Activated effector memory CD4-positive, alpha-beta T cell treated with anti-CD3 and anti-CD28 coated beads, Interleukin-2, amount 50 U/mL, for 16 hours (primary cell): ENCODE measurements at regions not wholly inside any gene's neighbourhood (a gene's known extent, or its start where the extent isn't known, plus 50 kb on each side); places are given as distances from the start of the nearest gene placed in this dataset.

Experiments used
- DNase-seq: peaks from one replicate; pipeline ENCODE4 v3.0.0-alpha.2; 2020

DNA sequence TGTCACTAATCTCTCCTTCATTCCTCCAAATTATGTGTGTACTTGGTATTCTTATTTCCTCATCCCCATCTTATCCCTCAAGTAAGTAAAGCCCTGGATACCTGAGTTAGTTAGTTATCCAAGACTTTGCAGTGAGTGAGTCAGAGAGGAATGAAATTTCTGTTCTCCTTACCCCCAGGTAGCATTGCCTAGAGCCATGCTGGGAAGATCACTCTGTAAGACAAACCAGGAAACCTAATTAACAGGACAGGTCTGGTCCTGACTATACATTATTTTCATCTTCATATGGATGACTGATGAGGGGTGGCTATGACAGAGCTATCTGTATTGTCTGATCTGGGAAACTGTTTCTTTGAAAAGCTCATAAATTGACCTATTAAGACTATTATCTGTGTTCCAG is 55.0 kb upstream of the ITGA6 start:
- DNase-seq, result no peak

DNA sequence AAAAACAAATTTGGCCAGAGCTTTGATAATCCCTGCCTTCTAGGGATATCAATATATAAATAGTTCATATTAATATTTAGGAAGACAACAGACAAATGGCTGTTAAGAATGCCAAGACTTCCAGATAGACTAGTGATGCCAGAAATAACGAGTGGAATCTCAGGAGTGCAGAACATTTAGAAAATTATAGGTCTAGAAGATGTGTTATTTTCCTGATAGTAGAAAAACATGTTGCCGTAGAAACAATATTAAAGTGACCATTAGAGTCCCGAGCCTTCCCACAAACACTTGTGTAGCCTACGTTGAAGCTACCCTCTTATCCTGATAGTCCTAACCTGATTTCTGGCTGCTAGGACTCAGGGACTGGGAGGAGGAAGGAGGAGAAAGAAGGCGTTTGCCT is 54.3 kb upstream of the ITGA6 start:
- DNase-seq, result no peak

DNA sequence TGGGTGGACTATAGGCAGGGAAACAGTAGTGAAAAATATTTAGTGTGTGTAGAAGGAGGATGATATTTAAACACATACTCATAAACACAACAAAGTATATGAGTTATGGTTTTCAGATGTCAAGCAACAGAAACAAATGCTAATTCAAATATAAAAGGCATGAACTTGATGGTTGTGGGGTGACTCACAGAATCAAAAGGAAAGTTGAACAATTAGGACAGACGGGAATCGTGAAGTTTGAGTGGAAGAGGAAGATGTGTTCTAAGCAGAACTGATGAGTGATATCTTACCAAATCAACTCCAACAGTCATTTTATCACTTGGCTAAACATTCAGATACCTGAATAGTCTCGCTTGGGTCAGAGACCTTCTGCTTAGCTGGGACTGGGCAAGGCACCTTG is 53.6 kb upstream of the ITGA6 start:
- DNase-seq, result no peak

DNA sequence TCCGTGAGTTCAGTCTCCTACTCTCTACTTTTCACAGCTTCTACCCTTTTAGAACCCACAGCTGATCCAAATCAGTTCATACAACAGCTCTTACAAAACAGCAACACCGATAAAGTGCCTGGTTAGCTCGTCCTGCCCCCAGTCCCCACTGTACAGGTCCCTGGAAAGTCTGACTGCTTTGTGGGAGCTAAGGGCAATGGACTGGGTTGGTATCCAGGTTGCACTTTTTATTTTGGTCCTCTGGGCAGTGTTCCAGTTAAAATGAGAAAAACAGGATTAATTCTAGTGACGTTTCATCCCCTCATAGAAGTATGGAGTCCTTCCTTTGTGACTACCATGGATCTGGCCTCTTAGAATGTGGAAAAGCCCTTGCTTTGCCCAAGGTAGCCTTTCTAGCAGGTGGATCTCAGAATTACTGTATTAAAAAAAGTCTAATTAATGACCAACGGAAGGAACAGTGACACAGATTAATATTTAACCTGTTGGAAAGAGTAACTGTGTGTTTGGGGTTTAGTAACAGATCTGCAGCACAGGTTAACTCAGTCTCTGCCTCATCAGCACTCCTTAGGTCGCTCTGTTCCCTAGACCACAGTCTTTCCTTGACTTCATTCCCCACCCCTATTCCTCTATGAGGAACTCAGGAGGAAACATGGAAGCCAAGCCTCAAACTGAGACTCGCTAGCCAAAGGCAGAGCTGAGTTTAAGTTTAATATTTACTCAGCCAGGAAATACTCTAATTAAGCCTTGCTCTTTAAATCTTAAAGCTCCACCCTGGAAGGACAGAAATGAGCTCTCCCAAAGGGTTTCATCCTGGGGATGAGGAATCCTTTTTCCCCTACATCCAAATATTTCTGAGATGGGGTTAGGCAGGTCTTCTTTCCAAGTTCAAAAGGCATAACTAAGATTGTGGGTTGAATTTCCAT is 52.8 kb upstream of the ITGA6 start:
- DNase-seq, result no peak

DNA sequence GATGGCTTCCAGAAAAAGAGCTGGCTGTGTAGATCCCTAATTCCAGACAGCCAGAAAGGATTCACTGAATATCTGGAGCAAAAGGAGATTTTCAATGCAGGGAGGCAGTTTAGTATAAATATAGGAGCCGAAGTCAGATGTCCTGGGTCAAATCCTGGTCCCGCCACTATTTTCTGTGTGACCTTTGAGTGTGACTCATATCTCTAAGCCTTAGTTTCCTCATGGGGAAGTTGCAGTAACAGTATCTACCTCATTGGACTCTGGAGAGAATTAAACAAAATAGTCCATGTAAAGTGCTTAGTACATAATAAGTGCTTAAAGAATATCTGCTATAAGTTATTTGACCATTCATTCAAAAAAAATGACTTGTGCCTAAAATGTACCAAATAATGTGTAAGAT is 52.1 kb upstream of the ITGA6 start:
- no peak for DNase-seq

DNA sequence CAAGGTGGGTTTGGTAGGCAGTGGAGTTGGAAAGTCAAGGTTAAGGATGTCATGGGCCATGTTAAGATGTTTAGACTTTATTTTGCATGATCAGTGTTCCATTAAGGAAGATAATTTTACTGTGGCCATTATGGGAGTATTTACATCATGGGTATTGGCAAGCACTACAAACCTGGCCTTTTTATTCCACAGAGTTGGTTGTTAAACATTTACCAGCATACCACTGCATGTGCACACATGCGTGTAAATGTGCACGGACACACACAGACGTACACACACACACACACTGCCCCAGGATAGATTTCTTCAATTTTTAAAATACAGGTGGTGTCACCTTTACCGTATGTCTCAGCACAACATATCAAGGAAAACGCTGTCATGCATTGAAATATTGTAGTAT is 51.4 kb upstream of the ITGA6 start:
- no peak for DNase-seq

DNA sequence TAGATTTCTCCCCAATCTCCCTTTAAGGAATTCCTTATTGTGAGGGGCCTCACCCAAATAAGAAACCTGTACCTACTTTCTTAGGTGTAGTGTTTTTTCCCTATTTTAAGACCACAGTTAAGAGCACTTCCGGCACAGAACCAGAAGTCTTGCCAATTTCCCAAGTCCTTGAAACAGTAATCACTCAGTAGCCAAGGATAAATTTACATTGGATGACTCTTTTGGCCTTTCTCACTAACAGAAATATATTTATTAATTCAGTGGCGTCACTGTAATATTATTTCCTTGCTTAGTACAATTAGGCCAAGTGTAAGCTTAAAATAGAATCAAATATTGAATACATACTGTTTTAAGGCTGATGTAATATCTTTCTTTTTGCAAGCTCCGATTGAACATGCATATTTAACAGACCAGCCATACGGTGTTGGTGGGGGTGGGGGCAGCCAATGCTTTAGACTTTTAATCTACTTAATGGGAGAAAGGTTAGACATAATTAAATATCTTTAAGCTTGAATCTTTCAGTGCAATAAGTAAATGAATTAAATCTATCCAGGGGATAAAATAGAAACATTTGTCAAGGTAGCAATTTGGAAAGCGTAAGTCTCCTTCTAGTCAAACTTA is 50.8 kb upstream of the ITGA6 start:
- DNase-seq, result no peak

DNA sequence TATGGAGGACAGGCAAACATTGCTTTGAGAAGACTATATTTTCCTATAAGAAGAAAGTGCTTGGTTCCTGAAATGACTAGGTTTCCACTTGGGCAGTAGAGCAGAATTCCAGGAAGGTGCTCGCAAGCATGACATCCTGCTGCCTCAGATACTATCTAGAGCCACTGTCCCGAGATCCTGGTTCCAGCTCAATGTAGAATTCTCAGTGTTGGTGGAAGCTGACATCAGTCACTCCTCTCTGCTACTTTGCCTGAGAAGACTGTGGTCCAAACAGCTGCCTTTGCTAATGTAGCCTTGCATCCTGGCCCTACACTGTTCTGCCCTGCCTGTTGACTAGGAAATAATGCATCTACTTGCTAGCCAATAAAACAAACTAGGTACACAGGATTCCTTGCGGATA is 50.0 kb upstream of the ITGA6 start:
- DNase-seq, result no peak
